ENCODE measurements at regions not wholly inside any gene's neighbourhood (a gene's known extent, or its start where the extent isn't known, plus 50 kb on each side); places are given as distances from the start of the nearest gene placed in this dataset.

GRCh38 chr13:83996415-83996814 lies 114.1 kb upstream of the SLITRK1 start:
- no peak for DNase-seq (ENCODE audit: low read depth in 1 of 2, low spot score in 2 of 2)
- no peaks in the 10 kb centered on the region for H3K27me3 ChIP-seq (replicated peaks)
- peaks cover 11% of the 10 kb centered on the region for H3K9me3 ChIP-seq (replicated peaks)
- no peaks in the 10 kb centered on the region for H3K36me3 ChIP-seq
- no peak overlapping the region for H3K27ac ChIP-seq
- H3K4me1 ChIP-seq (replicated peaks) = no peaks in the 10 kb centered on the region
- H3K4me3 ChIP-seq = no peak overlapping the region

- H3K4me1 ChIP-seq (replicated peaks) = no peaks in the 10 kb centered on the region
- no peak overlapping the region for H3K27ac ChIP-seq
- H3K27me3 ChIP-seq (replicated peaks) = no peaks in the 10 kb centered on the region
Measured at GRCh38 chr13:83995930-83996329, 113.7 kb upstream of the SLITRK1 start.

GRCh38 chr13:83992566-83993358 lies 110.5 kb upstream of the SLITRK1 start:
- Histone ChIP-seq H3K27me3 (replicated peaks) (no peaks in the 10 kb centered on the region), H3K36me3 (no peaks in the 10 kb centered on the region), H3K4me1 (replicated peaks) (no peaks in the 10 kb centered on the region), H3K9me3 (replicated peaks) (peaks cover 12% of the 10 kb centered on the region), H3K4me3 (no peak overlapping the region), H3K27ac (no peak overlapping the region)
- DNase-seq (ENCODE audit: low read depth in 1 of 2, low spot score in 2 of 2) = no peak

More at GRCh38 chr13:83995930-83996329, 113.7 kb upstream of the SLITRK1 start:
- Histone ChIP-seq H3K36me3 (no peaks in the 10 kb centered on the region), H3K9me3 (replicated peaks) (peaks cover 12% of the 10 kb centered on the region), H3K4me3 (no peak overlapping the region)
- no peak for DNase-seq (ENCODE audit: low read depth in 1 of 2, low spot score in 2 of 2)

- Histone ChIP-seq H3K4me3 (no peak overlapping the region), H3K27me3 (replicated peaks) (no peaks in the 10 kb centered on the region), H3K36me3 (no peaks in the 10 kb centered on the region), H3K4me1 (replicated peaks) (no peaks in the 10 kb centered on the region), H3K27ac (no peak overlapping the region), H3K9me3 (replicated peaks) (peaks cover 9% of the 10 kb centered on the region)
- DNase-seq (ENCODE audit: low read depth in 1 of 2, low spot score in 2 of 2) = no peak
Measured at GRCh38 chr13:83987394-83987793, 105.1 kb upstream of the SLITRK1 start.

- peaks cover 6% of the 10 kb centered on the region; the same call in 1 of the 2 replicates for H3K9me3 ChIP-seq (replicated peaks)
- H3K4me1 ChIP-seq (replicated peaks) = no peaks in the 10 kb centered on the region
- H3K27me3 ChIP-seq (replicated peaks) = no peaks in the 10 kb centered on the region
- no peaks in the 10 kb centered on the region for H3K36me3 ChIP-seq
- no peak overlapping the region for H3K4me3 ChIP-seq
- H3K27ac ChIP-seq = no peak overlapping the region
- DNase-seq (ENCODE audit: low read depth in 1 of 2, low spot score in 2 of 2) = no peak
Measured at GRCh38 chr13:83984793-83985192, 102.5 kb upstream of the SLITRK1 start.

- Histone ChIP-seq H3K36me3 (no peaks in the 10 kb centered on the region), H3K9me3 (replicated peaks) (no peaks in the 10 kb centered on the region), H3K4me1 (replicated peaks) (no peaks in the 10 kb centered on the region), H3K4me3 (no peak overlapping the region), H3K27me3 (replicated peaks) (no peaks in the 10 kb centered on the region), H3K27ac (no peak overlapping the region)
- DNase-seq (ENCODE audit: low read depth in 1 of 2, low spot score in 2 of 2) = no peak
Measured at GRCh38 chr13:83980331-83980730, 98.1 kb upstream of the SLITRK1 start.

- no peak for DNase-seq (ENCODE audit: low read depth in 1 of 2, low spot score in 2 of 2)
- no peaks in the 10 kb centered on the region for H3K27me3 ChIP-seq (replicated peaks)
Measured at GRCh38 chr13:83975655-83976165, 93.4 kb upstream of the SLITRK1 start.

GRCh38 chr13:83958531-83958930 lies 76.3 kb upstream of the SLITRK1 start:
- Histone ChIP-seq H3K9me3 (replicated peaks) (peaks cover 6% of the 10 kb centered on the region; the same call in 1 of the 2 replicates), H3K36me3 (no peaks in the 10 kb centered on the region), H3K27me3 (replicated peaks) (no peaks in the 10 kb centered on the region), H3K4me1 (replicated peaks) (no peaks in the 10 kb centered on the region), H3K4me3 (no peak overlapping the region), H3K27ac (no peak overlapping the region)
- no peak for DNase-seq (ENCODE audit: low read depth in 1 of 2, low spot score in 2 of 2)

More at GRCh38 chr13:83975655-83976165, 93.4 kb upstream of the SLITRK1 start:
- no peak overlapping the region for H3K4me3 ChIP-seq
- H3K4me1 ChIP-seq (replicated peaks) = no peaks in the 10 kb centered on the region
- no peak overlapping the region for H3K27ac ChIP-seq
- H3K36me3 ChIP-seq = no peaks in the 10 kb centered on the region
- no peaks in the 10 kb centered on the region for H3K9me3 ChIP-seq (replicated peaks)

GRCh38 chr13:83955011-83955410 lies 72.7 kb upstream of the SLITRK1 start:
- H3K36me3 ChIP-seq = no peaks in the 10 kb centered on the region
- DNase-seq (ENCODE audit: low read depth in 1 of 2, low spot score in 2 of 2) = no peak
- no peaks in the 10 kb centered on the region for H3K4me1 ChIP-seq (replicated peaks)
- no peak overlapping the region for H3K27ac ChIP-seq
- H3K27me3 ChIP-seq (replicated peaks) = no peaks in the 10 kb centered on the region
- no peak overlapping the region for H3K4me3 ChIP-seq
- no peaks in the 10 kb centered on the region for H3K9me3 ChIP-seq (replicated peaks)

GRCh38 chr13:83953916-83954315 lies 71.6 kb upstream of the SLITRK1 start:
- Histone ChIP-seq H3K9me3 (replicated peaks) (no peaks in the 10 kb centered on the region; the same call in 1 of the 2 replicates), H3K4me3 (no peak overlapping the region), H3K4me1 (replicated peaks) (no peaks in the 10 kb centered on the region), H3K27me3 (replicated peaks) (no peaks in the 10 kb centered on the region), H3K27ac (no peak overlapping the region), H3K36me3 (no peaks in the 10 kb centered on the region)
- no peak for DNase-seq (ENCODE audit: low read depth in 1 of 2, low spot score in 2 of 2)

- no peak overlapping the region for H3K4me3 ChIP-seq
- H3K27ac ChIP-seq = no peak overlapping the region
- DNase-seq (ENCODE audit: low read depth in 1 of 2, low spot score in 2 of 2) = no peak
- H3K9me3 ChIP-seq (replicated peaks) = no peaks in the 10 kb centered on the region; the same call in 1 of the 2 replicates
- H3K4me1 ChIP-seq (replicated peaks) = no peaks in the 10 kb centered on the region
- no peaks in the 10 kb centered on the region for H3K27me3 ChIP-seq (replicated peaks)
- H3K36me3 ChIP-seq = no peaks in the 10 kb centered on the region
Measured at GRCh38 chr13:83950293-83950692, 68.0 kb upstream of the SLITRK1 start.

- H3K36me3 ChIP-seq = no peaks in the 10 kb centered on the region
- H3K9me3 ChIP-seq (replicated peaks) = no peaks in the 10 kb centered on the region
- no peak overlapping the region for H3K27ac ChIP-seq
- H3K27me3 ChIP-seq (replicated peaks) = no peaks in the 10 kb centered on the region
- no peaks in the 10 kb centered on the region for H3K4me1 ChIP-seq (replicated peaks)
- no peak overlapping the region for H3K4me3 ChIP-seq
- DNase-seq (ENCODE audit: low read depth in 1 of 2, low spot score in 2 of 2) = no peak
Measured at GRCh38 chr13:83943530-83944279, 61.4 kb upstream of the SLITRK1 start.

GRCh38 chr13:83941701-83942335 lies 59.5 kb upstream of the SLITRK1 start:
- no peaks in the 10 kb centered on the region for H3K9me3 ChIP-seq (replicated peaks)
- no peaks in the 10 kb centered on the region for H3K27me3 ChIP-seq (replicated peaks)
- no peak overlapping the region for H3K27ac ChIP-seq
- no peak for DNase-seq (ENCODE audit: low read depth in 1 of 2, low spot score in 2 of 2)
- no peaks in the 10 kb centered on the region for H3K36me3 ChIP-seq
- no peaks in the 10 kb centered on the region for H3K4me1 ChIP-seq (replicated peaks)
- H3K4me3 ChIP-seq = no peak overlapping the region

- H3K4me3 ChIP-seq = no peak overlapping the region
- no peak for DNase-seq (ENCODE audit: low read depth in 1 of 2, low spot score in 2 of 2)
- H3K27me3 ChIP-seq (replicated peaks) = no peaks in the 10 kb centered on the region
Measured at GRCh38 chr13:83940742-83941141, 58.5 kb upstream of the SLITRK1 start.

More at GRCh38 chr13:83940742-83941141, 58.5 kb upstream of the SLITRK1 start:
- H3K4me1 ChIP-seq (replicated peaks) = no peaks in the 10 kb centered on the region
- H3K36me3 ChIP-seq = no peaks in the 10 kb centered on the region
- H3K9me3 ChIP-seq (replicated peaks) = no peaks in the 10 kb centered on the region
- H3K27ac ChIP-seq = no peak overlapping the region
